SU-DHL-6 (cell line): ENCODE measurements at regions not wholly inside any gene's neighbourhood (a gene's known extent, or its start where the extent isn't known, plus 50 kb on each side); places are given as distances from the start of the nearest gene placed in this dataset.
"Not testable (repeated sequence)": the region's sequence is repeated elsewhere in the genome, so short reads cannot be mapped to it uniquely, and the experiment has no call there.

Experiments
- H2AFZ ChIP-seq: fragments of 200-600 bp; sonication (generic); 2 replicates; pipeline ENCODE4 v1.6.1; 2014; ENCODE audit warnings: low read depth, mild to moderate bottlenecking, moderate library complexity, mixed read lengths, antibody characterized with exemption, low read length; ENCODE audit not compliant: severe bottlenecking
- H3F3A ChIP-seq: fragments of 200-600 bp; shearing (Covaris generic); 2 replicates; pipeline ENCODE4 v1.6.0; 2016; ENCODE audit warnings: antibody characterized with exemption, mild to moderate bottlenecking; ENCODE audit not compliant: insufficient read depth
- H3K27ac ChIP-seq: fragments of 200-600 bp; sonication (generic); 2 replicates; pipeline ENCODE4 v1.5.1; 2016; ENCODE audit warnings: low read depth, mild to moderate bottlenecking, low read length, moderate library complexity, mixed read lengths
- H3K27me3 ChIP-seq: fragments of 200-600 bp; sonication (generic), shearing (Covaris generic); 2 replicates; pipeline ENCODE4 v1.6.0; 2014; ENCODE audit warnings: mild to moderate bottlenecking, low read length
- H3K36me3 ChIP-seq: fragments of 200-600 bp; sonication (generic); 2 replicates; pipeline ENCODE4 v1.6.1; 2014; ENCODE audit warnings: mild to moderate bottlenecking, low read length, mixed read lengths
- H3K4me2 ChIP-seq: fragments of 300-600, 200-600 bp; shearing (Covaris generic), sonication (generic); 2 replicates; pipeline ENCODE4 v1.6.0; 2014; ENCODE audit warnings: low read length, low read depth, mild to moderate bottlenecking; ENCODE audit not compliant: poor library complexity, severe bottlenecking
- H3K4me3 ChIP-seq: fragments of 200-600 bp; sonication (generic); 2 replicates; pipeline ENCODE4 v1.5.1; 2014; ENCODE audit warnings: antibody characterized with exemption, low read length, mild to moderate bottlenecking, mixed read lengths; ENCODE audit not compliant: insufficient read depth, poor library complexity, severe bottlenecking
- H3K79me2 ChIP-seq: fragments of 200-600 bp; sonication (generic); 2 replicates; pipeline ENCODE4 v1.6.1; 2014; ENCODE audit warnings: mild to moderate bottlenecking, low read length, moderate library complexity; ENCODE audit not compliant: insufficient read depth
- H3K9ac ChIP-seq: fragments of 200-600 bp; sonication (generic); 2 replicates; pipeline ENCODE4 v1.7.0; 2014; ENCODE audit warnings: mild to moderate bottlenecking, low read length
- H3K9me2 ChIP-seq: fragments of 200-600 bp; sonication (generic); replicated peaks from 2 replicates; pipeline ENCODE4 v1.6.1; 2014; ENCODE audit warnings: low read length; ENCODE audit not compliant: insufficient read depth
- H3K9me3 ChIP-seq: fragments of 200-600 bp; sonication (generic); 2 replicates; pipeline ENCODE4 v1.6.1; 2014; ENCODE audit warnings: low read length, mixed read lengths; ENCODE audit not compliant: insufficient read depth
- H4K20me1 ChIP-seq: fragments of 200-600 bp; sonication (generic); 2 replicates; pipeline ENCODE4 v1.6.1; 2014; ENCODE audit warnings: low read depth, mild to moderate bottlenecking, antibody characterized with exemption, low read length, moderate library complexity, mixed read lengths
- CTCF ChIP-seq: fragments of 200-600 bp; sonication (generic); IDR thresholded peaks from one replicate; pipeline ENCODE4 v1.5.1; 2017; ENCODE audit warnings: antibody characterized with exemption, mild to moderate bottlenecking, low read length, moderate library complexity; ENCODE audit not compliant: insufficient read depth, poor library complexity, severe bottlenecking
- EZH2phosphoT487 ChIP-seq: fragments of 200-600 bp; sonication (generic), shearing (Covaris generic); conservative IDR thresholded peaks from 2 replicates; pipeline ENCODE4 v1.6.1; 2018; ENCODE audit warnings: mild to moderate bottlenecking, antibody characterized with exemption, low read length, moderate library complexity, mixed read lengths

- H3K9me2 ChIP-seq, H3K4me2 ChIP-seq, H3K27me3 ChIP-seq, H3K4me3 ChIP-seq, H3K79me2 ChIP-seq, H3K9ac ChIP-seq, H3K36me3 ChIP-seq, H3F3A ChIP-seq, H2AFZ ChIP-seq, H4K20me1 ChIP-seq, H3K9me3 ChIP-seq, H3K27ac ChIP-seq: not testable (repeated sequence)
Measured at GRCh38 chr5:12574298-12575093, 670.2 kb upstream of the CTNND2 start.

- H3K9me3 ChIP-seq, H4K20me1 ChIP-seq, H3K9ac ChIP-seq, H3K79me2 ChIP-seq, H3F3A ChIP-seq, H3K27ac ChIP-seq, H3K4me2 ChIP-seq, H3K36me3 ChIP-seq, H3K27me3 ChIP-seq, H3K9me2 ChIP-seq, H3K4me3 ChIP-seq, H2AFZ ChIP-seq: not testable (repeated sequence)
Measured at GRCh38 chr5:12573916-12574297, 669.7 kb upstream of the CTNND2 start.

GRCh38 chr5:12570688-12571087, 666.4 kb upstream of the CTNND2 start:
- Histone ChIP-seq H4K20me1 (no peaks in the 10 kb centered on the region), H3K4me3 (no peak overlapping the region), H3K4me2 (no peak overlapping the region), H3K79me2 (no peaks in the 10 kb centered on the region), H3K36me3 (no peaks in the 10 kb centered on the region), H3K27ac (no peak overlapping the region), H3K27me3 (no peaks in the 10 kb centered on the region), H3K9me2 (no peaks in the 10 kb centered on the region), H3F3A (no peaks in the 10 kb centered on the region), H2AFZ (no peak overlapping the region), H3K9me3 (no peaks in the 10 kb centered on the region), H3K9ac (no peak overlapping the region)
- TF ChIP-seq CTCF: no peak
- TF ChIP-seq EZH2phosphoT487: no peak

GRCh38 chr5:12566441-12566840, 662.2 kb upstream of the CTNND2 start:
- no peak overlapping the region for H3K27ac ChIP-seq
- H3K36me3 ChIP-seq: no peaks in the 10 kb centered on the region
- TF ChIP-seq CTCF: no peak
- TF ChIP-seq EZH2phosphoT487: no peak
- H3K79me2 ChIP-seq: no peaks in the 10 kb centered on the region
- no peak overlapping the region for H3K9ac ChIP-seq
- H2AFZ ChIP-seq: no peak overlapping the region
- H3F3A ChIP-seq: no peaks in the 10 kb centered on the region
- H3K27me3 ChIP-seq: no peaks in the 10 kb centered on the region
- no peaks in the 10 kb centered on the region for H4K20me1 ChIP-seq
- H3K4me3 ChIP-seq: no peak overlapping the region
- H3K9me3 ChIP-seq: no peaks in the 10 kb centered on the region
- H3K4me2 ChIP-seq: no peak overlapping the region
- no peaks in the 10 kb centered on the region; the same call in 1 of the 2 replicates for H3K9me2 ChIP-seq
